Ascending aorta (tissue), 2 donors: ENCODE measurements at regions not wholly inside any gene's neighbourhood (a gene's known extent, or its start where the extent isn't known, plus 50 kb on each side); places are given as distances from the start of the nearest gene placed in this dataset.

ENCODE experiments used
- DNase-seq, 2 donors: peaks; one replicate each; pipeline ENCODE4 v3.0.0-alpha.2; 2019; ENCODE audit warnings: low spot score in 2 of 2
- H3K27ac ChIP-seq, 2 donors: fragments of 200-600 bp; sonication (generic); one replicate each; pipeline ENCODE4 v1.5.1; 2016 to 2017; ENCODE audit warnings: mild to moderate bottlenecking in 1 of 2
- H3K27me3 ChIP-seq: fragments of 200-600 bp; sonication (generic); one replicate; pipeline ENCODE4 v1.5.1; 2017
- H3K36me3 ChIP-seq, 2 donors: fragments of 200-600 bp; sonication (generic); one replicate each; pipeline ENCODE4 v1.5.1; 2016
- H3K4me1 ChIP-seq, 2 donors: fragments of 200-600 bp; sonication (generic); one replicate each; pipeline ENCODE4 v1.5.1; 2016 to 2017; ENCODE audit warnings: mild to moderate bottlenecking in 1 of 2
- H3K4me3 ChIP-seq, 2 donors: fragments of 200-600 bp; sonication (generic); one replicate each; pipeline ENCODE4 v1.5.1; 2016 to 2017; ENCODE audit warnings: mild to moderate bottlenecking in 1 of 2
- H3K9me3 ChIP-seq, 2 donors: fragments of 200-600 bp; sonication (generic); one replicate each; pipeline ENCODE4 v1.5.1; 2016
- CTCF ChIP-seq, 3 experiments: fragments of 200-600 bp in 2 of 3; fragments of 450-650 bp in 1 of 3; sonication (generic) in 2 of 3; IDR thresholded peaks; one replicate each; pipeline ENCODE4 v1.5.1; 2016 to 2019; ENCODE audit warnings: antibody characterized with exemption in 3 of 3, mild to moderate bottlenecking in 1 of 3, moderate library complexity in 1 of 3
- intact Hi-C: fragments of 100-400 bp; cut with DNase I; formaldehyde crosslinking; loops from one replicate; pipeline ENCODE4 v1.15.1; 2023

- no peak for DNase-seq
- intact Hi-C loops, result no loop called here
These were observed 82.5 kb upstream of the BAIAP2L1 start for GRCh38 chr7:98483276-98483963.

GRCh38 chr7:98479318-98479717, 78.4 kb upstream of the BAIAP2L1 start:
- Histone ChIP-seq H3K36me3 (no peaks in the 10 kb centered on the region), H3K27ac (no peak overlapping the region), H3K4me3 (no peak overlapping the region), H3K9me3 (no peaks in the 10 kb centered on the region), H3K27me3 (no peaks in the 10 kb centered on the region), H3K4me1 (no peaks in the 10 kb centered on the region)
- intact Hi-C loops, result no loop called here
- DNase-seq, result no peak
- no peak for TF ChIP-seq CTCF (IDR thresholded peaks at IDR 0.05)

More at GRCh38 chr7:98483276-98483963, 82.5 kb upstream of the BAIAP2L1 start:
- no peaks in the 10 kb centered on the region for H3K4me1 ChIP-seq
- no peaks in the 10 kb centered on the region for H3K27me3 ChIP-seq
- no peak overlapping the region for H3K27ac ChIP-seq
- H3K4me3 ChIP-seq, result no peak overlapping the region
- TF ChIP-seq CTCF (IDR thresholded peaks at IDR 0.05), result no peak
- no peaks in the 10 kb centered on the region for H3K9me3 ChIP-seq
- no peaks in the 10 kb centered on the region for H3K36me3 ChIP-seq

- DNase-seq, result no peak
- H3K27me3 ChIP-seq, result no peaks in the 10 kb centered on the region
- no peak for TF ChIP-seq CTCF (IDR thresholded peaks at IDR 0.05)
- H3K9me3 ChIP-seq, result no peaks in the 10 kb centered on the region
- no peak overlapping the region for H3K4me3 ChIP-seq
- intact Hi-C loops, result no loop called here
- H3K27ac ChIP-seq, result no peak overlapping the region
- no peaks in the 10 kb centered on the region for H3K36me3 ChIP-seq
- H3K4me1 ChIP-seq, result peaks cover 0 to 2% of the 10 kb centered on the region in 2 donors
These were observed 74.5 kb upstream of the BAIAP2L1 start for GRCh38 chr7:98475352-98475751.

- Histone ChIP-seq H3K27me3 (no peaks in the 10 kb centered on the region), H3K27ac (no peak overlapping the region), H3K4me3 (no peak overlapping the region), H3K36me3 (no peaks in the 10 kb centered on the region), H3K4me1 (peaks cover 0 to 2% of the 10 kb centered on the region in 2 donors), H3K9me3 (no peaks in the 10 kb centered on the region)
- no peak for DNase-seq
- no peak for TF ChIP-seq CTCF (IDR thresholded peaks at IDR 0.05)
- intact Hi-C loops, result no loop called here
These were observed 73.7 kb upstream of the BAIAP2L1 start for GRCh38 chr7:98474558-98474957.

GRCh38 chr7:98472521-98472954, 71.6 kb upstream of the BAIAP2L1 start:
- no peak for TF ChIP-seq CTCF (IDR thresholded peaks at IDR 0.05)

More at GRCh38 chr7:98472521-98472954, 71.6 kb upstream of the BAIAP2L1 start:
- no peak overlapping the region for H3K4me3 ChIP-seq
- no peak for DNase-seq
- no peaks in the 10 kb centered on the region for H3K36me3 ChIP-seq
- no peaks in the 10 kb centered on the region for H3K27me3 ChIP-seq
- H3K4me1 ChIP-seq, result peaks cover 0 to 2% of the 10 kb centered on the region in 2 donors
- intact Hi-C loops, result no loop called here
- no peaks in the 10 kb centered on the region for H3K9me3 ChIP-seq
- no peak overlapping the region for H3K27ac ChIP-seq
